ENCODE measurements at regions not wholly inside any gene's neighbourhood (a gene's known extent, or its start where the extent isn't known, plus 50 kb on each side); places are given as distances from the start of the nearest gene placed in this dataset.

GRCh38 chr5:136720674-136721073 is 355.3 kb upstream of the TRPC7 start:
- ATAC-seq, result no peak
- Mint-ChIP-seq H3K4me1 (no peaks in the 10 kb centered on the region), H3K27ac (no peak overlapping the region), H3K36me3 (no peaks in the 10 kb centered on the region), H3K4me3 (no peak overlapping the region), H3K9me3 (peaks cover 6 to 10% of the 10 kb centered on the region in 2 donors), H3K27me3 (ENCODE audit: low read depth in 2 of 2) (no peaks in the 10 kb centered on the region)
- DNase-seq, result no peak
- no peaks in the 10 kb centered on the region for H3K27me3 ChIP-seq (ENCODE audit: control insufficient read depth, insufficient read depth, low read length)
- no peaks in the 10 kb centered on the region for H3K36me3 ChIP-seq (ENCODE audit: control insufficient read depth, insufficient read depth, low read length)
- TF ChIP-seq CTCF (IDR thresholded peaks at IDR 0.05), result no peak
- WGBS (ENCODE audit: insufficient coverage), result 38% methylated on average over 1 of the region's 2 CpGs
- no peaks in the 10 kb centered on the region for H3K4me1 ChIP-seq (ENCODE audit: control insufficient read depth, insufficient read depth, low read length)
- intact Hi-C loops (cut with micrococcal nuclease), result no loop called here
- no peaks in the 10 kb centered on the region for H3K9me3 ChIP-seq (ENCODE audit: control insufficient read depth, insufficient read depth, low read length)
- H3K27ac ChIP-seq (ENCODE audit: low read length), result no peak overlapping the region
- H3K4me3 ChIP-seq (ENCODE audit: low read length), result no peak overlapping the region

- Histone ChIP-seq H3K36me3 (ENCODE audit: control insufficient read depth, insufficient read depth, low read length) (no peaks in the 10 kb centered on the region), H3K4me3 (ENCODE audit: low read length) (no peak overlapping the region), H3K9me3 (ENCODE audit: control insufficient read depth, insufficient read depth, low read length) (no peaks in the 10 kb centered on the region), H3K27me3 (ENCODE audit: control insufficient read depth, insufficient read depth, low read length) (no peaks in the 10 kb centered on the region), H3K27ac (ENCODE audit: low read length) (no peak overlapping the region), H3K4me1 (ENCODE audit: control insufficient read depth, insufficient read depth, low read length) (no peaks in the 10 kb centered on the region)
- DNase-seq, result no peak
- intact Hi-C loops (cut with micrococcal nuclease), result no loop called here
- Mint-ChIP-seq H3K27ac (no peak overlapping the region), H3K4me3 (no peak overlapping the region), H3K9me3 (peaks cover 9 to 12% of the 10 kb centered on the region in 2 donors), H3K4me1 (no peaks in the 10 kb centered on the region), H3K36me3 (no peaks in the 10 kb centered on the region), H3K27me3 (ENCODE audit: low read depth in 2 of 2) (no peaks in the 10 kb centered on the region)
- no peak for ATAC-seq
- TF ChIP-seq CTCF (IDR thresholded peaks at IDR 0.05), result no peak
These were observed 352.6 kb upstream of the TRPC7 start for GRCh38 chr5:136717917-136718316.

GRCh38 chr5:136714286-136714685 is 348.9 kb upstream of the TRPC7 start:
- no peaks in the 10 kb centered on the region for H3K4me1 Mint-ChIP-seq
- ATAC-seq (no peak), DNase-seq (no peak)
- H3K27ac Mint-ChIP-seq, result no peak overlapping the region
- peaks cover 7 to 9% of the 10 kb centered on the region in 2 donors for H3K9me3 Mint-ChIP-seq
- no peaks in the 10 kb centered on the region for H3K4me1 ChIP-seq (ENCODE audit: control insufficient read depth, insufficient read depth, low read length)
- no peaks in the 10 kb centered on the region for H3K9me3 ChIP-seq (ENCODE audit: control insufficient read depth, insufficient read depth, low read length)
- H3K27ac ChIP-seq (ENCODE audit: low read length), result no peak overlapping the region
- WGBS (ENCODE audit: insufficient coverage), result 100% methylated on average over 1 of the region's 1 CpG
- H3K4me3 Mint-ChIP-seq, result no peak overlapping the region
- no peak for TF ChIP-seq CTCF (IDR thresholded peaks at IDR 0.05)
- no peaks in the 10 kb centered on the region for H3K27me3 Mint-ChIP-seq (ENCODE audit: low read depth in 2 of 2)
- H3K36me3 Mint-ChIP-seq, result no peaks in the 10 kb centered on the region
- intact Hi-C loops (cut with micrococcal nuclease), result no loop called here
- H3K4me3 ChIP-seq (ENCODE audit: low read length), result no peak overlapping the region
- H3K36me3 ChIP-seq (ENCODE audit: control insufficient read depth, insufficient read depth, low read length), result no peaks in the 10 kb centered on the region
- H3K27me3 ChIP-seq (ENCODE audit: control insufficient read depth, insufficient read depth, low read length), result no peaks in the 10 kb centered on the region

- no peaks in the 10 kb centered on the region for H3K36me3 Mint-ChIP-seq
- H3K4me1 Mint-ChIP-seq, result no peaks in the 10 kb centered on the region
- Histone ChIP-seq H3K4me3 (ENCODE audit: low read length) (no peak overlapping the region), H3K9me3 (ENCODE audit: control insufficient read depth, insufficient read depth, low read length) (no peaks in the 10 kb centered on the region), H3K4me1 (ENCODE audit: control insufficient read depth, insufficient read depth, low read length) (no peaks in the 10 kb centered on the region), H3K36me3 (ENCODE audit: control insufficient read depth, insufficient read depth, low read length) (no peaks in the 10 kb centered on the region), H3K27me3 (ENCODE audit: control insufficient read depth, insufficient read depth, low read length) (no peaks in the 10 kb centered on the region), H3K27ac (ENCODE audit: low read length) (no peak overlapping the region)
- DNase-seq (no peak), ATAC-seq (no peak)
- peaks cover 8% of the 10 kb centered on the region in 2 donors for H3K9me3 Mint-ChIP-seq
- no peak for TF ChIP-seq CTCF (IDR thresholded peaks at IDR 0.05)
- no peaks in the 10 kb centered on the region for H3K27me3 Mint-ChIP-seq (ENCODE audit: low read depth in 2 of 2)
- no peak overlapping the region for H3K4me3 Mint-ChIP-seq
- intact Hi-C loops (cut with micrococcal nuclease), result no loop called here
- H3K27ac Mint-ChIP-seq, result no peak overlapping the region
These were observed 347.3 kb upstream of the TRPC7 start for GRCh38 chr5:136712628-136713027.

All from natural killer cell (primary cell).